CD4-positive, alpha-beta T cell (primary cell): ENCODE measurements at regions not wholly inside any gene's neighbourhood (a gene's known extent, or its start where the extent isn't known, plus 50 kb on each side); places are given as distances from the start of the nearest gene placed in this dataset.

ENCODE experiments used
- ATAC-seq: fragments of 200-7000 bp; cut with Tn5 transposase; one replicate; pipeline ENCODE4 v1.10.0; 2022; ENCODE audit warnings: mild to moderate bottlenecking; ENCODE audit not compliant: poor library complexity
- CTCF ChIA-PET: fragments of 350-600 bp; sonication (Branson Sonifier 250); formaldehyde crosslinking; loops from one replicate; lab custom pipeline; 2021; ENCODE audit warnings: antibody characterized with exemption, inconsistent platforms; lab: Charles Lee
- POLR2A ChIA-PET: fragments of 350-600 bp; sonication (Branson Sonifier 250); formaldehyde crosslinking; loops from one replicate; lab custom pipeline; 2021; ENCODE audit warnings: antibody characterized with exemption, inconsistent platforms; lab: Charles Lee
- DNase-seq, 14 experiments: peaks; one replicate each; pipeline ENCODE4 v3.0.0-alpha.2; 2013 to 2020; ENCODE audit warnings: mixed read lengths in 2 of 14
- H3K27ac ChIP-seq, 2 donors: one replicate each; pipeline versions ENCODE4 v1.5.1 to v1.7.0; 2013; ENCODE audit warnings: low read length in 2 of 2, low read depth in 1 of 2, mild to moderate bottlenecking in 1 of 2
- H3K27me3 ChIP-seq, 2 experiments: 1 replicate in 1 of 2; 2 replicates in 1 of 2; pipeline versions ENCODE4 v1.6.1 to v1.7.0; 2013; ENCODE audit warnings: low read length in 2 of 2, control low read depth in 1 of 2, mild to moderate bottlenecking in 1 of 2, moderate library complexity in 1 of 2; ENCODE audit not compliant: insufficient read depth in 2 of 2, control insufficient read depth in 1 of 2
- H3K36me3 ChIP-seq: one replicate; pipeline ENCODE4 v1.6.1; 2013; ENCODE audit warnings: low read length, control low read depth; ENCODE audit not compliant: insufficient read depth
- H3K4me1 ChIP-seq: one replicate; pipeline ENCODE4 v1.6.1; 2013; ENCODE audit warnings: low read length, control low read depth; ENCODE audit not compliant: insufficient read depth
- H3K4me3 ChIP-seq: one replicate; pipeline ENCODE4 v1.5.1; 2013; ENCODE audit warnings: mild to moderate bottlenecking, low read length, moderate library complexity
- H3K9me3 ChIP-seq, 2 experiments: 1 replicate in 1 of 2; 2 replicates in 1 of 2; pipeline versions ENCODE4 v1.6.1 to v1.7.0; 2013; ENCODE audit warnings: low read length in 2 of 2, mild to moderate bottlenecking in 2 of 2, control low read depth in 1 of 2, moderate library complexity in 1 of 2; ENCODE audit not compliant: control insufficient read depth in 1 of 2, insufficient read depth in 1 of 2
- H3K27ac Mint-ChIP-seq: one replicate; pipeline ENCODE4 v1.8.0; 2020; ENCODE audit warnings: mixed read lengths
- H3K27me3 Mint-ChIP-seq: one replicate; pipeline ENCODE4 v1.8.0; 2021; ENCODE audit warnings: mixed read lengths
- H3K36me3 Mint-ChIP-seq: one replicate; pipeline ENCODE4 v1.8.0; 2021; ENCODE audit warnings: low read depth, mixed read lengths
- H3K4me1 Mint-ChIP-seq: one replicate; pipeline ENCODE4 v1.8.0; 2021; ENCODE audit warnings: low read depth, mixed read lengths
- H3K4me3 Mint-ChIP-seq: one replicate; pipeline ENCODE4 v1.8.0; 2020; ENCODE audit warnings: mild to moderate bottlenecking, mixed read lengths
- H3K9me3 Mint-ChIP-seq: one replicate; pipeline ENCODE4 v1.8.0; 2020; ENCODE audit warnings: mixed read lengths
- intact Hi-C, 2 experiments: fragments of 100-400 bp; cut with DNase I in 1 of 2; cut with micrococcal nuclease in 1 of 2; formaldehyde crosslinking; loops; one replicate each; pipeline versions ENCODE4 v1.15.1 to v1.9.0; 2023 to 2025; cut with DNase I, micrococcal nuclease
- TF ChIP-seq, protein P1 (sequence below): fragments of 200-600 bp; IDR thresholded peaks from one replicate; pipeline ENCODE4 v1.8.0; 2022; ENCODE audit warnings: antibody characterized with exemption, mild to moderate bottlenecking

DNA sequence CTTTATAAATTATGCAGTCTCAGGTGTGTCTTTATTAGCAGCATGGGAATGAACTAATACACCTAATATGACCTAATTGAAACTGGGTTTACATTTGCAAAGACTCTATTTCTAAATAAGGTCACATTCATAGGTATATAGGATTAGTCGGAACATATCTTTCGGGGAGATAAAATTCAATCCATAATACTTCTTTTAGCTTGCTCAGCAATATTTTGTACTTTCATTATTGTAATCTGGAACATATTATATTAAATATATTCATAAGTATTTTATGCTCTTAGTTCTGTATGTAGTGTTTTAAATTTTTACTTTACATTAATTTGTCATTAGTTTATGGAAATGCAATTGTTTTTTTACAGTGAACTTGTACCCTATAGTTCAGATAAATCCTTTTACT is 927.7 kb downstream of the CCDC85A start:
- intact Hi-C loops: no loop called here
- Mint-ChIP-seq H3K4me3 (no peak overlapping the region), H3K9me3 (peaks cover 28% of the 10 kb centered on the region), H3K27me3 (no peaks in the 10 kb centered on the region), H3K27ac (no peak overlapping the region), H3K36me3 (no peaks in the 10 kb centered on the region), H3K4me1 (no peaks in the 10 kb centered on the region)
- H3K27me3 ChIP-seq: no peaks in the 10 kb centered on the region
- no peak for ATAC-seq
- no peaks in the 10 kb centered on the region for H3K4me1 ChIP-seq
- DNase-seq: no peak
- no peaks in the 10 kb centered on the region for H3K36me3 ChIP-seq
- H3K9me3 ChIP-seq: peaks cover 0 to 5% of the 10 kb centered on the region in 2 experiments
- CTCF ChIA-PET: no interaction called here
- POLR2A ChIA-PET: no interaction called here
- H3K4me3 ChIP-seq: no peak overlapping the region
- H3K27ac ChIP-seq: no peak overlapping the region
- TF ChIP-seq, protein P1, sequence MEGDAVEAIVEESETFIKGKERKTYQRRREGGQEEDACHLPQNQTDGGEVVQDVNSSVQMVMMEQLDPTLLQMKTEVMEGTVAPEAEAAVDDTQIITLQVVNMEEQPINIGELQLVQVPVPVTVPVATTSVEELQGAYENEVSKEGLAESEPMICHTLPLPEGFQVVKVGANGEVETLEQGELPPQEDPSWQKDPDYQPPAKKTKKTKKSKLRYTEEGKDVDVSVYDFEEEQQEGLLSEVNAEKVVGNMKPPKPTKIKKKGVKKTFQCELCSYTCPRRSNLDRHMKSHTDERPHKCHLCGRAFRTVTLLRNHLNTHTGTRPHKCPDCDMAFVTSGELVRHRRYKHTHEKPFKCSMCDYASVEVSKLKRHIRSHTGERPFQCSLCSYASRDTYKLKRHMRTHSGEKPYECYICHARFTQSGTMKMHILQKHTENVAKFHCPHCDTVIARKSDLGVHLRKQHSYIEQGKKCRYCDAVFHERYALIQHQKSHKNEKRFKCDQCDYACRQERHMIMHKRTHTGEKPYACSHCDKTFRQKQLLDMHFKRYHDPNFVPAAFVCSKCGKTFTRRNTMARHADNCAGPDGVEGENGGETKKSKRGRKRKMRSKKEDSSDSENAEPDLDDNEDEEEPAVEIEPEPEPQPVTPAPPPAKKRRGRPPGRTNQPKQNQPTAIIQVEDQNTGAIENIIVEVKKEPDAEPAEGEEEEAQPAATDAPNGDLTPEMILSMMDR: no peak

DNA sequence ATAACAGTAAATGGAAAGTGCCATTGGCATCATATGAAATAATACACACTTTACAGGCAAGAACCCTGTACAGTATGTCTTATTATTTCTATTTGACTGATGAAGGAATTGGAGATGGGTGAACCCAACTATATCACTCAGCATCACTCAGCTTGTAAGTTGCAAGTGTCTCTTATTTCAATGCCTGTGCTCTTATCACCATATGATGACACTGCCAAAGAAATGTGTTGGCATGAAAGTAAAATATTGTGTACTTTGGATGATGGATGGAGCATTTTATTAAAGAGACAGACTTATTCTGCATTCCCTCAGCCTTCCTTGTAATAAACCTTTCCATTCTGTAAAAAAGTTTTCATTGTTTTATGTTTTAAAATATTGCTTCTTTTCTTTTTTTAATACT is 927.5 kb upstream of the VRK2 start:
- no peaks in the 10 kb centered on the region for H3K36me3 Mint-ChIP-seq
- no peaks in the 10 kb centered on the region for H3K27me3 Mint-ChIP-seq
- H3K9me3 ChIP-seq: peaks cover 5 to 7% of the 10 kb centered on the region in 2 experiments
- no peaks in the 10 kb centered on the region for H3K27me3 ChIP-seq
- ChIA-PET POLR2A (no interaction called here), CTCF (no interaction called here)
- ATAC-seq (no peak), DNase-seq (no peak)
- intact Hi-C loops: no loop called here
- H3K9me3 Mint-ChIP-seq: peaks cover 3% of the 10 kb centered on the region
- TF ChIP-seq, protein P1: no peak
- no peak overlapping the region for H3K4me3 ChIP-seq
- H3K36me3 ChIP-seq: no peaks in the 10 kb centered on the region
- no peaks in the 10 kb centered on the region for H3K4me1 Mint-ChIP-seq
- H3K27ac Mint-ChIP-seq: no peak overlapping the region
- no peak overlapping the region for H3K27ac ChIP-seq
- H3K4me3 Mint-ChIP-seq: no peak overlapping the region
- H3K4me1 ChIP-seq: no peaks in the 10 kb centered on the region

DNA sequence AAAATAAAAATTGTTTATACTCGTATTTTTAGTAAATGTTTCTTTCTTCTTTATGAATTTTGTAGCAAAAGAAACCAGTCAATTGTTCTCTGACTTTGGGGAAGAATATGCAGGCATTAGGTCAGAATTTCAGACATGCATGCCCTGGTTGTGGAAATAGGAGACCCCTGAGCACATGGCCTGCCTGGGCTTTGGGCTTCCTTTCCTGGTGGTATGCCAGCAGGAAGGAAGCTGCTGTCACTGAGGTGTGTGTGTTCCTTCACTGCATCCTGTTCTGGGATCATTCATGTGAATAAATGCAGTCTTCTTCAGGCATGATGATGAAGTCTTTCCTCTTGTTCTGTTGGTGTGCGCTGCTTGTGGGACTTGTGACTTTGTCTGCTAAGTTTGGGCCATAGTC is 920.2 kb upstream of the VRK2 start:
- no peak overlapping the region for H3K27ac ChIP-seq
- Mint-ChIP-seq H3K4me1 (no peaks in the 10 kb centered on the region), H3K27ac (no peak overlapping the region), H3K27me3 (no peaks in the 10 kb centered on the region), H3K4me3 (no peak overlapping the region), H3K9me3 (peaks cover 6% of the 10 kb centered on the region), H3K36me3 (no peaks in the 10 kb centered on the region)
- peaks cover 0 to 2% of the 10 kb centered on the region in 2 experiments for H3K9me3 ChIP-seq
- TF ChIP-seq, protein P1: no peak
- ChIA-PET CTCF (no interaction called here), POLR2A (no interaction called here)
- no peaks in the 10 kb centered on the region for H3K4me1 ChIP-seq
- no peaks in the 10 kb centered on the region for H3K36me3 ChIP-seq
- H3K4me3 ChIP-seq: no peak overlapping the region
- H3K27me3 ChIP-seq: no peaks in the 10 kb centered on the region
- DNase-seq (no peak), ATAC-seq (no peak)
- intact Hi-C loops: no loop called here
